CD14-positive monocyte (primary cell): ENCODE measurements at regions not wholly inside any gene's neighbourhood (a gene's known extent, or its start where the extent isn't known, plus 50 kb on each side); places are given as distances from the start of the nearest gene placed in this dataset.

ENCODE experiments used
- DNase-seq, 3 donors: peaks; one replicate each; pipeline ENCODE4 v3.0.0-alpha.2; 2011 to 2022
- H2AFZ ChIP-seq: 2 replicates; pipeline ENCODE4 v1.6.0; 2012; ENCODE audit warnings: mild to moderate bottlenecking, low read depth, low read length, inconsistent platforms; ENCODE audit not compliant: insufficient read depth, poor library complexity, severe bottlenecking
- H3K27ac ChIP-seq, 2 donors: 1 replicate in 1 of 2; 2 replicates in 1 of 2; pipeline ENCODE4 v1.5.1; 2012 to 2013; ENCODE audit warnings: low read length in 2 of 2, control low read depth in 1 of 2, inconsistent platforms in 1 of 2, low read depth in 1 of 2, mild to moderate bottlenecking in 1 of 2
- H3K27me3 ChIP-seq, 2 donors: one replicate each; pipeline versions ENCODE4 v1.6.0 to v1.6.1; 2011 to 2013; ENCODE audit warnings: low read length in 2 of 2; ENCODE audit not compliant: control insufficient read depth in 2 of 2, insufficient read depth in 2 of 2
- H3K36me3 ChIP-seq, 2 donors: replicated peaks in 1 of 2; 1 replicate in 1 of 2; 2 replicates in 1 of 2; pipeline versions ENCODE4 v1.5.1 to v1.6.1; 2012 to 2013; ENCODE audit warnings: low read length in 2 of 2, control low read depth in 1 of 2, inconsistent platforms in 1 of 2, mild to moderate bottlenecking in 1 of 2; ENCODE audit not compliant: insufficient read depth in 2 of 2, control insufficient read depth in 1 of 2
- H3K4me1 ChIP-seq, 2 donors: 1 replicate in 1 of 2; 2 replicates in 1 of 2; pipeline versions ENCODE4 v1.5.1 to v1.6.1; 2012 to 2013; ENCODE audit warnings: low read length in 2 of 2, control low read depth in 1 of 2, inconsistent platforms in 1 of 2, mild to moderate bottlenecking in 1 of 2, moderate library complexity in 1 of 2; ENCODE audit not compliant: insufficient read depth in 2 of 2, control insufficient read depth in 1 of 2
- H3K4me2 ChIP-seq: replicated peaks from 2 replicates; pipeline ENCODE3; 2012; ENCODE audit warnings: low read length, moderate library complexity, mild to moderate bottlenecking; ENCODE audit not compliant: poor library complexity, severe bottlenecking; ENCODE audit errors: extremely low read depth
- H3K4me3 ChIP-seq, 3 experiments: fragments of 200-600 bp in 1 of 3; sonication (generic) in 1 of 3; replicated peaks in 1 of 3; 1 replicate in 2 of 3; 2 replicates in 1 of 3; pipeline ENCODE4 v1.5.1; 2011 to 2013; ENCODE audit warnings: low read length in 3 of 3, mild to moderate bottlenecking in 3 of 3, control low read depth in 2 of 3, low read depth in 2 of 3, inconsistent platforms in 1 of 3, moderate library complexity in 1 of 3
- H3K79me2 ChIP-seq: 2 replicates; pipeline ENCODE4 v1.6.0; 2012; ENCODE audit warnings: mild to moderate bottlenecking, control low read depth, inconsistent platforms, low read length, moderate library complexity; ENCODE audit not compliant: insufficient read depth
- H3K9ac ChIP-seq: 2 replicates; pipeline ENCODE4 v1.6.0; 2017; ENCODE audit warnings: low read length, mild to moderate bottlenecking; ENCODE audit not compliant: insufficient read depth, poor library complexity, severe bottlenecking
- H3K9me3 ChIP-seq, 2 donors: replicated peaks in 1 of 2; 1 replicate in 1 of 2; 2 replicates in 1 of 2; pipeline versions ENCODE4 v1.5.1 to v1.6.1; 2012 to 2013; ENCODE audit warnings: low read length in 2 of 2, control low read depth in 1 of 2; ENCODE audit not compliant: control insufficient read depth in 1 of 2, insufficient read depth in 1 of 2
- H4K20me1 ChIP-seq: 2 replicates; pipeline ENCODE4 v1.6.0; 2012; ENCODE audit warnings: mild to moderate bottlenecking, low read length, control low read depth, moderate library complexity; ENCODE audit not compliant: insufficient read depth
- H3K27ac Mint-ChIP-seq, 7 donors: one replicate each; pipeline ENCODE4 v1.8.0; 2020; ENCODE audit warnings: mild to moderate bottlenecking in 7 of 7, mixed read lengths in 7 of 7, moderate library complexity in 6 of 7, inconsistent platforms in 2 of 7
- H3K27me3 Mint-ChIP-seq, 3 donors: one replicate each; pipeline ENCODE4 v1.8.0; 2021 to 2022; ENCODE audit warnings: low read depth in 3 of 3, mild to moderate bottlenecking in 3 of 3, mixed read lengths in 3 of 3, moderate library complexity in 3 of 3, inconsistent platforms in 1 of 3
- H3K36me3 Mint-ChIP-seq, 2 donors: one replicate each; pipeline ENCODE4 v1.8.0; 2020; ENCODE audit warnings: mixed read lengths in 2 of 2, inconsistent platforms in 1 of 2, mild to moderate bottlenecking in 1 of 2
- H3K4me1 Mint-ChIP-seq: one replicate; pipeline ENCODE4 v1.8.0; 2020; ENCODE audit warnings: mild to moderate bottlenecking, mixed read lengths
- H3K4me3 Mint-ChIP-seq, 2 donors: one replicate each; pipeline ENCODE4 v1.8.0; 2020; ENCODE audit warnings: mild to moderate bottlenecking in 2 of 2, mixed read lengths in 2 of 2, moderate library complexity in 1 of 2
- H3K9me3 Mint-ChIP-seq, 7 donors: one replicate each; pipeline ENCODE4 v1.8.0; 2020 to 2022; ENCODE audit warnings: mixed read lengths in 7 of 7, mild to moderate bottlenecking in 6 of 7, moderate library complexity in 6 of 7, inconsistent platforms in 2 of 7
- CTCF ChIP-seq: fragments of 200-600 bp; IDR thresholded peaks from one replicate; pipeline ENCODE4 v1.8.0; 2022; ENCODE audit warnings: antibody characterized with exemption, mild to moderate bottlenecking
- WGBS: methylation state at CpG from one replicate; pipeline ENCODE4 v1.1.5; 2013; ENCODE audit warnings: missing lambda C conversion rate; ENCODE audit not compliant: insufficient coverage; 5-methylcytosine and 5-hydroxymethylcytosine counted together
- intact Hi-C, 2 donors: fragments of 100-400 bp; cut with micrococcal nuclease; formaldehyde crosslinking; loops; one replicate each; pipeline versions ENCODE4 v1.15.0 to v1.15.1; 2023

GRCh38 chr2:163953390-163953907, 217.6 kb upstream of the FIGN start:
- no peak overlapping the region for H3K4me2 ChIP-seq
- Mint-ChIP-seq H3K4me1 (no peaks in the 10 kb centered on the region), H3K27me3 (peaks cover 0 to 2% (median 0%) of the 10 kb centered on the region in 3 donors), H3K27ac (no peak overlapping the region), H3K9me3 (peaks cover 0 to 3% (median 1%) of the 10 kb centered on the region in 7 donors), H3K36me3 (no peaks in the 10 kb centered on the region), H3K4me3 (no peak overlapping the region)
- no peaks in the 10 kb centered on the region for H3K79me2 ChIP-seq
- H3K27me3 ChIP-seq = no peaks in the 10 kb centered on the region
- no peaks in the 10 kb centered on the region for H3K36me3 ChIP-seq
- H2AFZ ChIP-seq = no peak overlapping the region
- no peak overlapping the region for H3K4me3 ChIP-seq
- 87% methylated on average over 3 of the region's 5 CpGs for WGBS
- no peaks in the 10 kb centered on the region for H3K9me3 ChIP-seq
- H3K9ac ChIP-seq = no peak overlapping the region
- no peaks in the 10 kb centered on the region for H4K20me1 ChIP-seq
- no peak overlapping the region for H3K27ac ChIP-seq
- no peak for DNase-seq
- intact Hi-C loops = no loop called here
- no peaks in the 10 kb centered on the region for H3K4me1 ChIP-seq
- TF ChIP-seq CTCF = no peak

- H3K4me3 ChIP-seq = no peak overlapping the region
- no peak overlapping the region for H3K4me2 ChIP-seq
- H3K4me1 ChIP-seq = no peaks in the 10 kb centered on the region
- no peaks in the 10 kb centered on the region for H3K79me2 ChIP-seq
- H3K9me3 ChIP-seq = no peaks in the 10 kb centered on the region
- Mint-ChIP-seq H3K9me3 (peaks cover 0 to 3% (median 1%) of the 10 kb centered on the region in 7 donors), H3K27ac (no peak overlapping the region), H3K27me3 (peaks cover 0 to 2% (median 0%) of the 10 kb centered on the region in 3 donors), H3K36me3 (no peaks in the 10 kb centered on the region), H3K4me1 (no peaks in the 10 kb centered on the region), H3K4me3 (no peak overlapping the region)
- H3K9ac ChIP-seq = no peak overlapping the region
- TF ChIP-seq CTCF = no peak
- H2AFZ ChIP-seq = no peak overlapping the region
- no peak overlapping the region for H3K27ac ChIP-seq
- H3K36me3 ChIP-seq = no peaks in the 10 kb centered on the region
- no peaks in the 10 kb centered on the region for H3K27me3 ChIP-seq
- H4K20me1 ChIP-seq = no peaks in the 10 kb centered on the region
- DNase-seq = no peak
- intact Hi-C loops = no loop called here
Measured at GRCh38 chr2:163951312-163951711, 215.5 kb upstream of the FIGN start.
